ENCODE measurements at regions not wholly inside any gene's neighbourhood (a gene's known extent, or its start where the extent isn't known, plus 50 kb on each side); places are given as distances from the start of the nearest gene placed in this dataset.

GRCh38 chr2:21763501-21763900 is 639.7 kb downstream of the TDRD15 start:
- no peak for DNase-seq
- Histone ChIP-seq H3K36me3 (no peaks in the 10 kb centered on the region), H3K9me3 (no peaks in the 10 kb centered on the region), H3K4me3 (no peak overlapping the region), H3K27ac (no peak overlapping the region), H3K27me3 (no peaks in the 10 kb centered on the region), H3K9ac (ENCODE audit: low read depth in 2 of 2, low read length in 2 of 2) (no peak overlapping the region), H3K4me1 (no peaks in the 10 kb centered on the region)
- no peak for TF ChIP-seq CTCF (IDR thresholded peaks at IDR 0.05)
- intact Hi-C loops (cut with DNase I), result no loop called here

- Histone ChIP-seq H3K36me3 (no peaks in the 10 kb centered on the region), H3K4me1 (no peaks in the 10 kb centered on the region), H3K27me3 (no peaks in the 10 kb centered on the region), H3K4me3 (no peak overlapping the region), H3K9me3 (no peaks in the 10 kb centered on the region), H3K9ac (ENCODE audit: low read depth in 2 of 2, low read length in 2 of 2) (no peak overlapping the region), H3K27ac (no peak overlapping the region)
- no peak for TF ChIP-seq CTCF (IDR thresholded peaks at IDR 0.05)
- no peak for DNase-seq
- intact Hi-C loops (cut with DNase I), result no loop called here
Observed at GRCh38 chr2:21770787-21771186, 647.0 kb downstream of the TDRD15 start.

- Histone ChIP-seq H3K27ac (no peak overlapping the region), H3K9ac (ENCODE audit: low read depth in 2 of 2, low read length in 2 of 2) (no peak overlapping the region), H3K4me3 (no peak overlapping the region), H3K36me3 (no peaks in the 10 kb centered on the region), H3K27me3 (no peaks in the 10 kb centered on the region), H3K9me3 (no peaks in the 10 kb centered on the region), H3K4me1 (no peaks in the 10 kb centered on the region)
- no peak for TF ChIP-seq CTCF (IDR thresholded peaks at IDR 0.05)
- no peak for DNase-seq
- intact Hi-C loops (cut with DNase I), result no loop called here
Observed at GRCh38 chr2:21772624-21773023, 648.9 kb downstream of the TDRD15 start.

- Histone ChIP-seq H3K4me3 (no peak overlapping the region), H3K27ac (no peak overlapping the region), H3K9ac (ENCODE audit: low read depth in 2 of 2, low read length in 2 of 2) (no peak overlapping the region), H3K27me3 (no peaks in the 10 kb centered on the region), H3K36me3 (no peaks in the 10 kb centered on the region), H3K4me1 (no peaks in the 10 kb centered on the region), H3K9me3 (no peaks in the 10 kb centered on the region)
- no peak for DNase-seq
- intact Hi-C loops (cut with DNase I), result no loop called here
- TF ChIP-seq CTCF (IDR thresholded peaks at IDR 0.05), result no peak
Observed at GRCh38 chr2:21773168-21773567, 649.4 kb downstream of the TDRD15 start.

GRCh38 chr2:21774691-21775368 is 651.1 kb downstream of the TDRD15 start:
- Histone ChIP-seq H3K9me3 (no peaks in the 10 kb centered on the region), H3K27me3 (no peaks in the 10 kb centered on the region), H3K36me3 (no peaks in the 10 kb centered on the region), H3K4me1 (no peaks in the 10 kb centered on the region), H3K9ac (ENCODE audit: low read depth in 2 of 2, low read length in 2 of 2) (no peak overlapping the region), H3K27ac (no peak overlapping the region), H3K4me3 (no peak overlapping the region)
- TF ChIP-seq CTCF (IDR thresholded peaks at IDR 0.05), result no peak
- no peak for DNase-seq
- intact Hi-C loops (cut with DNase I), result no loop called here

Data from colonic mucosa (tissue), 4 donors.